Hepatocyte (in vitro differentiated cells): ENCODE measurements at regions not wholly inside any gene's neighbourhood (a gene's known extent, or its start where the extent isn't known, plus 50 kb on each side); places are given as distances from the start of the nearest gene placed in this dataset.

ENCODE experiments used
- DNase-seq: peaks from one replicate; pipeline ENCODE4 v3.0.0-alpha.2; 2016; ENCODE audit warnings: low spot score
- H2AFZ ChIP-seq: fragments of 200-600 bp; sonication (generic); 2 replicates; pipeline ENCODE4 v1.6.0; 2016; ENCODE audit warnings: antibody characterized with exemption, mild to moderate bottlenecking
- H3K27ac ChIP-seq: fragments of 200-600 bp; sonication (generic); 2 replicates; pipeline ENCODE4 v1.5.1; 2016; ENCODE audit warnings: mild to moderate bottlenecking
- H3K27me3 ChIP-seq: fragments of 200-600 bp; sonication (generic); 2 replicates; pipeline ENCODE4 v1.6.1; 2016
- H3K36me3 ChIP-seq: fragments of 200-600 bp; sonication (generic); replicated peaks from 2 replicates; pipeline ENCODE4 v1.5.1; 2016; ENCODE audit warnings: low read depth; ENCODE audit not compliant: insufficient read depth
- H3K4me1 ChIP-seq: fragments of 200-600 bp; sonication (generic); 2 replicates; pipeline ENCODE4 v1.5.1; 2016; ENCODE audit warnings: mild to moderate bottlenecking, moderate library complexity; ENCODE audit not compliant: insufficient read depth
- H3K4me2 ChIP-seq: fragments of 200-600 bp; sonication (generic); 2 replicates; pipeline ENCODE4 v1.6.0; 2016
- H3K4me3 ChIP-seq: fragments of 200-600 bp; sonication (generic); 2 replicates; pipeline ENCODE4 v1.5.1; 2016; ENCODE audit warnings: mild to moderate bottlenecking
- H3K79me2 ChIP-seq: fragments of 200-600 bp; sonication (generic); 2 replicates; pipeline ENCODE4 v1.6.0; 2017; ENCODE audit warnings: mild to moderate bottlenecking
- H3K9me2 ChIP-seq: fragments of 200-600 bp; sonication (generic); replicated peaks from 2 replicates; pipeline ENCODE4 v1.6.0; 2017; ENCODE audit warnings: mild to moderate bottlenecking; ENCODE audit not compliant: insufficient read depth
- H3K9me3 ChIP-seq: fragments of 200-600 bp; sonication (generic); 2 replicates; pipeline ENCODE4 v1.5.1; 2016; ENCODE audit warnings: low read depth, mild to moderate bottlenecking
- H4K20me1 ChIP-seq: fragments of 200-600 bp; sonication (generic); 2 replicates; pipeline ENCODE4 v1.6.0; 2016; ENCODE audit warnings: mild to moderate bottlenecking; ENCODE audit not compliant: insufficient read depth, poor library complexity, severe bottlenecking
- EZH2 ChIP-seq: fragments of 200-600 bp; sonication (generic); IDR thresholded peaks from 2 replicates; pipeline ENCODE4 v1.6.1; 2016; ENCODE audit warnings: antibody characterized with exemption, mild to moderate bottlenecking, borderline replicate concordance
- EZH2phosphoT487 ChIP-seq: fragments of 200-600 bp; sonication (generic); IDR thresholded peaks from one replicate; pipeline ENCODE4 v1.6.1; 2018; ENCODE audit warnings: antibody characterized with exemption, mild to moderate bottlenecking, low read depth, moderate library complexity; ENCODE audit not compliant: unreplicated experiment, severe bottlenecking
- WGBS: methylation state at CpG from one replicate; pipeline ENCODE4 v1.1.6; 2016; ENCODE audit warnings: low lambda C conversion rate; ENCODE audit errors: missing lambda C conversion rate; 5-methylcytosine and 5-hydroxymethylcytosine counted together
- TF ChIP-seq, protein P1 (sequence below): fragments of 200-600 bp; sonication (generic); IDR thresholded peaks from 2 replicates; pipeline ENCODE4 v1.5.1; 2016; ENCODE audit warnings: antibody characterized with exemption, mild to moderate bottlenecking; ENCODE audit not compliant: poor library complexity

DNA sequence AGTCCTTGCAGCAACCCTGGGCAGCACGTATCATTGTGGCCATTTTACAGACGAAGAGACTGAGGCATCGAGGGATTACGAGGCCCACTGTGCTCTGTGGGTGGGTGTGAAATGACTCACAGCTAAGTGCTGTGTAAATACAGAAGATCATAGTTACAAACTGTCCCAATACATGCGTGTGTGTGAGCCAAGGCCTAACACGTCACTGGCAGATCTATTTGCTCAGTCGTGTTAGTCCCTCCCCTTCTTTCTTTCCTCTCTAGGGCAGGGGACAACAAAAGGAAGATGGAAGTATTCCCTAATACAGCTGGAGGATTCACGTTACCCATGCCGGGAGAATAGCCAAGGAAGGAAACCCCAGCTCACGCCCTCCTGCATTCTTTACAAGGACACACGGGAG is 175.9 kb downstream of the CDC5L start:
- TF ChIP-seq, protein P1, sequence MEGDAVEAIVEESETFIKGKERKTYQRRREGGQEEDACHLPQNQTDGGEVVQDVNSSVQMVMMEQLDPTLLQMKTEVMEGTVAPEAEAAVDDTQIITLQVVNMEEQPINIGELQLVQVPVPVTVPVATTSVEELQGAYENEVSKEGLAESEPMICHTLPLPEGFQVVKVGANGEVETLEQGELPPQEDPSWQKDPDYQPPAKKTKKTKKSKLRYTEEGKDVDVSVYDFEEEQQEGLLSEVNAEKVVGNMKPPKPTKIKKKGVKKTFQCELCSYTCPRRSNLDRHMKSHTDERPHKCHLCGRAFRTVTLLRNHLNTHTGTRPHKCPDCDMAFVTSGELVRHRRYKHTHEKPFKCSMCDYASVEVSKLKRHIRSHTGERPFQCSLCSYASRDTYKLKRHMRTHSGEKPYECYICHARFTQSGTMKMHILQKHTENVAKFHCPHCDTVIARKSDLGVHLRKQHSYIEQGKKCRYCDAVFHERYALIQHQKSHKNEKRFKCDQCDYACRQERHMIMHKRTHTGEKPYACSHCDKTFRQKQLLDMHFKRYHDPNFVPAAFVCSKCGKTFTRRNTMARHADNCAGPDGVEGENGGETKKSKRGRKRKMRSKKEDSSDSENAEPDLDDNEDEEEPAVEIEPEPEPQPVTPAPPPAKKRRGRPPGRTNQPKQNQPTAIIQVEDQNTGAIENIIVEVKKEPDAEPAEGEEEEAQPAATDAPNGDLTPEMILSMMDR, result no peak
- TF ChIP-seq EZH2 (no peak), EZH2phosphoT487 (no peak)
- Histone ChIP-seq H3K27me3 (no peaks in the 10 kb centered on the region), H3K9me3 (no peaks in the 10 kb centered on the region), H3K4me1 (peaks cover 10% of the 10 kb centered on the region), H3K79me2 (no peaks in the 10 kb centered on the region), H3K9me2 (no peaks in the 10 kb centered on the region), H2AFZ (no peak overlapping the region), H3K4me3 (no peak overlapping the region), H4K20me1 (no peaks in the 10 kb centered on the region), H3K36me3 (no peaks in the 10 kb centered on the region), H3K27ac (no peak overlapping the region), H3K4me2 (no peak overlapping the region)
- no peak for DNase-seq
- 69% methylated on average over 11 of the region's 11 CpGs for WGBS

DNA sequence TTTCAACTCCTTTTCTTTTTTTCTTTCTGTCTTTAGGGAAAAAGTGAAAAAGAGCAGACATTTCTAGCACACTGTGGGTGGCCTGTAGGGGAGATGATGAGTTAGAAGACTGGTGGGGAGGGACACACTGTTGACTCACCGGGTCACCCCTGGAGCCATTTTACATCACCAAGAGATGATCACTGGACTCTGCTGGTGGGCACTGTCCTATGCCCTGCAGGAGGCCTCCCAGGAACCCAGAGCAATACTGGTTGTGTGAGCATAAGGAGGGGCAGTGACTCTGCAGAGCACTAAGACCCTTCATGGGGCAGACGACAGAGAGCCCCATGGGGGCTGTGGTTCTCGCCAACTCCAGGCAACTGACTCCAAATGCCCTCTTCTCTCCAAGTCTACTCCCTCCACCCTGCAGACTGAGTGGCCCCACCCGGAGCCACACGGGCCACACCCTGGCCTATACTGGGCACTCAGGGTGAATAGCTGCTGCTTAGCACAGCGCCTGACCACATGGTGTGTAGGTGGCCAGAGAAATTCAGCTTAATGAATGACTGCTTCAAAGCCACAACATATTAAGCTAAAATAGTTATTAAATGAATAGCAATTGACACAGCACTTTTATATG is 177.5 kb downstream of the CDC5L start:
- H3K4me3 ChIP-seq, result no peak overlapping the region
- H3K9me2 ChIP-seq, result no peaks in the 10 kb centered on the region
- H3K4me1 ChIP-seq, result no peaks in the 10 kb centered on the region
- H3K79me2 ChIP-seq, result no peaks in the 10 kb centered on the region
- no peak for TF ChIP-seq EZH2phosphoT487
- no peak for TF ChIP-seq EZH2
- TF ChIP-seq, protein P1, result no peak
- no peak overlapping the region for H3K27ac ChIP-seq
- no peak overlapping the region for H3K4me2 ChIP-seq
- H4K20me1 ChIP-seq, result no peaks in the 10 kb centered on the region
- H2AFZ ChIP-seq, result no peak overlapping the region
- no peak for DNase-seq
- no peaks in the 10 kb centered on the region for H3K36me3 ChIP-seq
- WGBS, result 74% methylated on average over 6 of the region's 6 CpGs
- H3K27me3 ChIP-seq, result no peaks in the 10 kb centered on the region
- no peaks in the 10 kb centered on the region for H3K9me3 ChIP-seq

DNA sequence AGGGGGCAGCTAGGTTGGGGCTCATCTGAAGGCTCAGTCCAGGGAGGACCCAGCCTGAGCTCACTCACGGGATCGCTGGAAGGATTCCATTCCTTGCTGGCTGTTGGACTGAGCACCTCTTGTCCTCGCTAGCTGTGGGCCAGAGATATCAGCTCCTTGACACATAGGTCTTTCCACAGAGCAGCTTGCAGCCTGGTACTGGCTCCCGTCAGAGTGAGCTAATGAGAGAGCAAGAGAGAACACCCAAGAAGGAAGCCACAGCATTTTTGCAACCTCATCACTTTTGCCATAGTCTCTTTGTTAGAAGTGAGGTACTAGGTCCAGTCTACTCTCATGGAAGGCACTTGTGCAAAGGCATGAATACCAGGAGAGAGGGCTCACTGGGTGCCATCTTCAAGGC is 179.9 kb downstream of the CDC5L start:
- Histone ChIP-seq H3K79me2 (no peaks in the 10 kb centered on the region), H3K4me2 (no peak overlapping the region), H3K27me3 (no peaks in the 10 kb centered on the region), H3K36me3 (no peaks in the 10 kb centered on the region), H3K4me3 (no peak overlapping the region), H3K4me1 (no peaks in the 10 kb centered on the region), H3K9me3 (no peaks in the 10 kb centered on the region), H3K27ac (no peak overlapping the region), H2AFZ (no peak overlapping the region), H4K20me1 (no peaks in the 10 kb centered on the region), H3K9me2 (no peaks in the 10 kb centered on the region)
- no peak for TF ChIP-seq EZH2
- no peak for TF ChIP-seq EZH2phosphoT487
- TF ChIP-seq, protein P1, result no peak
- DNase-seq, result no peak
- WGBS, result 88% methylated on average over 4 of the region's 4 CpGs

DNA sequence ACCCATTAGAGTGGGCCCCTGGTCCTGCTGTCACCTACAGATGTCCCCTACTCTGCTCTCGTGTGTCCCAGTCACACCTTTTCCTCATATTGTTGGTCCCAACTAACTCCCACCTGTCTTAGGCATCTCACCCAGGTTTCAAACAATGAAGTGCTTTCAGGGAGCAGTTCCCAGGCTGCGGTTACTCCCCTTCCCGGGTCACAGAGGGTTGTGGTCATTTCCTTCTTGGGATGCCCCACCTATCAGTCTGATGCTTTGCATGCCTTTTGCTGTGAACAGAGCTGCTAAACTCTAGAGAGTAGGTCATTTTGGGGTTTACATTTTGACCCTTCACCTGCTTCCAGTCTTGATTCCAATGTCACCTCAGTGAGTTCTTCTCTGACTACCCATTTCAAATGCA is 181.6 kb downstream of the CDC5L start:
- H3K9me3 ChIP-seq, result no peaks in the 10 kb centered on the region
- no peak overlapping the region for H3K4me3 ChIP-seq
- no peak overlapping the region for H2AFZ ChIP-seq
- no peaks in the 10 kb centered on the region for H3K79me2 ChIP-seq
- 91% methylated on average over 3 of the region's 3 CpGs for WGBS
- H3K4me2 ChIP-seq, result no peak overlapping the region
- TF ChIP-seq, protein P1, result no peak
- TF ChIP-seq EZH2phosphoT487 (no peak), EZH2 (no peak)
- no peaks in the 10 kb centered on the region for H3K9me2 ChIP-seq
- no peaks in the 10 kb centered on the region for H3K4me1 ChIP-seq
- H3K36me3 ChIP-seq, result no peaks in the 10 kb centered on the region
- no peak overlapping the region for H3K27ac ChIP-seq
- H3K27me3 ChIP-seq, result no peaks in the 10 kb centered on the region
- no peak for DNase-seq
- H4K20me1 ChIP-seq, result no peaks in the 10 kb centered on the region
